GM12873 (cell line): ENCODE measurements at regions not wholly inside any gene's neighbourhood (a gene's known extent, or its start where the extent isn't known, plus 50 kb on each side); places are given as distances from the start of the nearest gene placed in this dataset.

Source experiments
- TF ChIP-seq, protein P1 (sequence below): IDR thresholded peaks from 2 replicates; pipeline ENCODE4 v1.5.1; 2012; ENCODE audit warnings: low read depth, mild to moderate bottlenecking, moderate library complexity, low read length, control low read depth; ENCODE audit not compliant: insufficient read depth; ENCODE audit errors: missing control alignments

DNA sequence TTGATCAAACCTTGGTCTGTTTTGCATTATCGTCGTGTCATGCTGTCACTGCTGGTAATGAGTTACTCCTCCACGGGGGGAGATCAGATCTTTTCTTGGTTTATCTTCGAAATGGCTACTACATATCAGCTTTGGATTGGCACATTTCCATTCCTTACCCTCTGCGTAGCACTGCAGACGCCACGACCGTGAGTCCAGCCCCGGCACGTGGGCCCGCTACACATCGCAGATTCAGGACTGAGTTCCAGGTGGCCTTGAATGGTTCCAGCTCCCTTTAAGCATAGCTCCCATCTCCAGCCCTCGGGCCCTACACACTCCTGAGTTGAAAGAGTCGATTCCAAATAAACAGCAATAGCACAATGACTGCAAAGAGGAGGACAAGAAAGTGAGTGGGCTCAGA lies 238.6 kb upstream of the PFKP start:
- TF ChIP-seq, protein P1, sequence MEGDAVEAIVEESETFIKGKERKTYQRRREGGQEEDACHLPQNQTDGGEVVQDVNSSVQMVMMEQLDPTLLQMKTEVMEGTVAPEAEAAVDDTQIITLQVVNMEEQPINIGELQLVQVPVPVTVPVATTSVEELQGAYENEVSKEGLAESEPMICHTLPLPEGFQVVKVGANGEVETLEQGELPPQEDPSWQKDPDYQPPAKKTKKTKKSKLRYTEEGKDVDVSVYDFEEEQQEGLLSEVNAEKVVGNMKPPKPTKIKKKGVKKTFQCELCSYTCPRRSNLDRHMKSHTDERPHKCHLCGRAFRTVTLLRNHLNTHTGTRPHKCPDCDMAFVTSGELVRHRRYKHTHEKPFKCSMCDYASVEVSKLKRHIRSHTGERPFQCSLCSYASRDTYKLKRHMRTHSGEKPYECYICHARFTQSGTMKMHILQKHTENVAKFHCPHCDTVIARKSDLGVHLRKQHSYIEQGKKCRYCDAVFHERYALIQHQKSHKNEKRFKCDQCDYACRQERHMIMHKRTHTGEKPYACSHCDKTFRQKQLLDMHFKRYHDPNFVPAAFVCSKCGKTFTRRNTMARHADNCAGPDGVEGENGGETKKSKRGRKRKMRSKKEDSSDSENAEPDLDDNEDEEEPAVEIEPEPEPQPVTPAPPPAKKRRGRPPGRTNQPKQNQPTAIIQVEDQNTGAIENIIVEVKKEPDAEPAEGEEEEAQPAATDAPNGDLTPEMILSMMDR: no peak

DNA sequence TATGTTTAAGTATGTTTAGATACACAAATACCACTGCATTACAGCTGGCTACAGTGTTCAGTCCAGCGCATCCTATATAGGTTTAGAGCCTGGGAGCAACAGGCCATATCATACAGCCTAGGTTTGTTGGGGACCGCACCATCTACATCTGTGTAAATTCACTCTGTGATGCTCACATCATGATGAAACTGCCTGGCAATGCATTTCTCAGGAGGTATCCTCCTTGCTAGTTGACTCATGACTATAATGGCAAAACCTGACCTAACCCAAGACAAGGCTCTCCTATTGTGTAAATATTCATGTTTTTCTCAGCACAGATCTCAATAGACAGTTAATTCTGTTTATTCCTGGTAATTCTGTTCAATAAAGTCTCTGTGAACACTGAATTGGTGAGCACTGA lies 240.7 kb upstream of the PFKP start:
- TF ChIP-seq, protein P1: no peak

DNA sequence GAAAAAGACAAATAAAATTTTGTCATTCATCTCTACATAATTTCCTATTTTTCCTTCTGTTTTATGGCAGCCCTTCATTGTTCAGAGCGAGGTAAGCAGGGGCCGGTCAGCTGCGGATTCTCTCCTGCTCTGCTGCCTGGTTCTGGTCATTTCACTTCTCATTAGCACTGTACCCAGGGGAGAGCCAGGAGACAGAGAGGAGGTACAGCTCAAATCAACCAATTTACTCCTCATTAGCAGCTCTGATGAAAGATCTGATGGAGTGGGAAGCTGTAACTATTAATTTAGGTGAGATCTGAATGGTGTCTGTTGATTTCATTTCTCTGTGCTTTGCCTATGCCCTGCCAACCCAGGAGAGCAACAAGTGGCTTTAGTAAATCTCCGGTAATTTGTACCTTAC lies 241.5 kb upstream of the PFKP start:
- TF ChIP-seq, protein P1: no peak

DNA sequence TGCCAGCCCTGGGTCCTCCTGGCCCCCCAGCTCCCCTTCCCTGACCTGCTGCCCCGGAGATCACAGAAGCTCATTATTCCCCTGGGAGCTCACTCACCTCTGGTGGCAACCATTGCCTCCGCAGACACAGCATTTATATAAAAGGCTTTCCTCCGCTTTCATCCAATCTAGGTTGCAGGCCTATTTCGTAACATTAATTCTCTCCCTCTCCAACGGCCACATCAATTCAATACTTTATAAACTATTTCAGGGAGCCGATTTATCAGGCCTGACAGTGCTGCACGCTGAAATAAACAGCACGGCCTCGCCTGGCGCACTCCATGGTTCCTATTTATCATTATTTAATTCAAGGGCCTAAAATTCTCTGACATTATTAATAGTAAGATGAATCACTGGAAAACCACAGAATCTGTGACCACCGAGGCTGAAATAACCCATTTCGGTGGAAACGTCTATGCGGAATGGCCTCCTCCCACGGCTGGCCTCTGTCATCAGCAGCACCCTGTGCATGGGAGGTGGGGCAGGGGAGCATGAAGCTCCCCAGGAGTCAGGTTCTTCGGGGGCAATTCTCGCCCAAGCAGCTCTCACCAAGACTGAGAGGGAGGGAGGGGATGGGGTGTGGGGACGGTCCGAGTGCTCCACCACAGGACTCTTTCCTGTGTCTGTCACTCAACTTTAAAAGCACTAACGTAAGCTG lies 249.3 kb upstream of the PFKP start:
- TF ChIP-seq, protein P1: no peak

DNA sequence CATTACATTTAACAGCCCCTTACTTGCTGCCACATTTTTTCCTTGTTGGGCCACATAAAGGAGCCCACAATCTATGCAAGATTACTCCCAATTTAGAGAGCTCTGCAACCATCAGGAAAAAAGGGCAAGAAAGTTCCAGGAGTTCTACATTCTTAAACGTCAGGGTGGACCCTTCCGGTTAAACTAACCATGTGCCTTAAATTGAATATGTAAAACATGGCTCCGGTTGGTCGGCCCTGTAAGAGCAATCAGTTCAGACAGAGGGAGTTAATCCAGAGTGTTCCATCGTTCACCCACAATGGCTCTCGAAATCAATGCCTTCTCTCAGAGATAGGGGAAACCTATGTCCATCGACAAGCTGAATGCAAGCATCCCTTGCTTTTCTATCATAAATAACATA lies 253.7 kb upstream of the PFKP start:
- TF ChIP-seq, protein P1: no peak

DNA sequence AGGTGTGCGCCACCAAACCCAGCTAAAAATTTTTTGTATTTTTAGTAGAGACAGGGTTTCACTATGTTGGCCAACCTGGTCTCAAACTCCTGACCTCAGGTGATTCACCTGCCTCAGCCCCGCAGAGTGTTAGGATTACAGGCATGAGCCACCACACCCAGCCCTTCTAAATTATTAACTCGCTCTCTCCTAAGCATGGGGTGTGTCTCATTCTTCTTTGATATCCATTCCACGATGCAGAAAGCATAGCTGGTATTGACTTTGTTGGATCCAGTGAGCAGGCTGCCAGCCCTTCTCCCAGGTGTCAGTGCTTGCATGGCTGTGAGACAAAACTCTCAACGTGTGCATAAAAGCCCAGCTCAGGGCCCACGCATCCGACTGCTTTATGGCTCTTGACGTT lies 254.1 kb upstream of the PFKP start:
- TF ChIP-seq, protein P1: no peak

DNA sequence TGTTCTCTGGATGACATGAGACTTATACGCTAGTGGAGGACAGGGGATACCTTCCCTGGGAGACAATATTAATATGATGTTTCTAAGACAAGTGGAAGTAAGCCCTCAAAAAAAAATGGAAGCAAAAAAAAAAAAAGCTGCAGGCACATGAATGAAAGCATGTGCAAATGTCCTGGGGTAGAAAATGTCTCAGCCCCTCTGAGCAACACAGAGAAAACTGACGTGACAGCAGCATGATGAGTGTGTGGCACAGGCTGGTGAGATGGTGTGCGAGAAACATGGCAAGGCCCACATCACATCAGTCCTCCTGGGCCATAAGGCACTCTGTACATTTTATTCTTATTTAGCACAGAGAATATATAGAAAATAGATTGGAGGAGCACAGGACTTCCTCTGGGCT lies 254.7 kb upstream of the PFKP start:
- TF ChIP-seq, protein P1: no peak
